Activated CD4-positive, alpha-beta memory T cell treated with anti-CD3 and anti-CD28 coated beads, Interleukin-2, amount 10 ng/mL, durations not matched to agents 7 days and 5 days (primary cell): ENCODE measurements at regions not wholly inside any gene's neighbourhood (a gene's known extent, or its start where the extent isn't known, plus 50 kb on each side); places are given as distances from the start of the nearest gene placed in this dataset.

Experiments
- CTCF ChIA-PET: fragments of 350-600 bp; sonication (Branson Sonifier 250); formaldehyde crosslinking; loops from one replicate; lab custom pipeline; 2021; ENCODE audit warnings: antibody characterized with exemption, inconsistent platforms; lab: Charles Lee
- POLR2A ChIA-PET: fragments of 350-600 bp; sonication (Branson Sonifier 250); formaldehyde crosslinking; loops from one replicate; lab custom pipeline; 2021; ENCODE audit warnings: antibody characterized with exemption; lab: Charles Lee
- DNase-seq: peaks from one replicate; pipeline ENCODE4 v3.0.0-alpha.2; 2020
- H3K27ac Mint-ChIP-seq: one replicate; pipeline ENCODE4 v1.8.0; 2021; ENCODE audit warnings: mild to moderate bottlenecking, mixed read lengths
- H3K27me3 Mint-ChIP-seq: one replicate; pipeline ENCODE4 v1.8.0; 2021; ENCODE audit warnings: mixed read lengths
- H3K36me3 Mint-ChIP-seq: one replicate; pipeline ENCODE4 v1.8.0; 2021; ENCODE audit warnings: low read depth, mixed read lengths
- H3K4me1 Mint-ChIP-seq: one replicate; pipeline ENCODE4 v1.8.0; 2021; ENCODE audit warnings: mixed read lengths
- H3K4me3 Mint-ChIP-seq: one replicate; pipeline ENCODE4 v1.8.0; 2021; ENCODE audit warnings: mild to moderate bottlenecking, mixed read lengths
- H3K9me3 Mint-ChIP-seq: one replicate; pipeline ENCODE4 v1.8.0; 2021; ENCODE audit warnings: mixed read lengths

- Mint-ChIP-seq H3K27ac (peak overlapping the region; percentile 100), H3K4me1 (peaks cover 72% of the 10 kb centered on the region), H3K9me3 (no peaks in the 10 kb centered on the region), H3K36me3 (no peaks in the 10 kb centered on the region), H3K4me3 (peak overlapping the region; percentile 18), H3K27me3 (no peaks in the 10 kb centered on the region)
- ChIA-PET POLR2A (interaction anchor here (0.6 to 9.6 kb wide), 14 partner anchors 14 to 333 kb away, joined by 3 to 230 read pairs (median 8); partner anchors contain the start of gene ID2), CTCF (interaction anchor here (0.7 to 4.2 kb wide), 15 partner anchors 8 to 820 kb away, joined by 3 to 54 read pairs (median 5); partner anchors contain the start of gene ID2)
- DNase-seq, result no peak
These were observed 135.9 kb upstream of the ID2 start for GRCh38 chr2:8545695-8546611.

DNA sequence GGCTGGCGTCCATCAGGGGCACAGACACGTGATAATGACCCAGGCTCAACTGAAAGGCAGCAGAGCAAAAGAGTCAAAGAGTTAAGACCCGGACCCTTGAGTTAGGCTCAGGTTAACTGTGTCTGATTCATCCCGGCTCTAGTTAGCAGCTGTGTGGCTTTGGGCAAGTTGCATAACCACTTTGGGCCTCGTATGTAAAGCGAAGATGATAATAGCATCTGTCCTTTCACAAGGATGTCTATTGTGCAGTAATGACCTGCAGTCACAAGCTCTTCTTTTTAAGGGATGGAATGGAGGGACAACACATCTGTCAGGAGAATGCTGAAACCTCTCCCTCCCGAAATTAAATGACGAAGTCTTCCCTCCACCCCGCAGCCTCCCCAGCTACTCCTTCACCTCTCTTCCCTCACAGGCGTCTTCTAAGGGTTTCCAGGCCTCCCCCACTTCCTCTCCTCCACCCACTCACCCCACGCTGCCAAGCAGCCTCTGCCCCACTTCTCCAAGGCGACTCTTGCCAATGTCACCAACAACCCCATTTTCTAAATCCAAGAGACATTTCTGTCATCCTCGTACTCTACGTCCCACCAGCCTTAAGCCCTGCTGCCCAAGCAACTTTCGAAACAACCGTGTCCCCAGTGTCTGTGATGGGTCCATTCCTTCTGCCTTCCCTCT is 135.1 kb upstream of the ID2 start:
- Mint-ChIP-seq H3K4me3 (no peak overlapping the region), H3K36me3 (no peaks in the 10 kb centered on the region), H3K27me3 (no peaks in the 10 kb centered on the region), H3K27ac (peak overlapping the region; percentile 54), H3K9me3 (no peaks in the 10 kb centered on the region), H3K4me1 (peaks cover 69% of the 10 kb centered on the region)
- no peak for DNase-seq
- POLR2A ChIA-PET, result interaction anchor here (0.6 to 9.6 kb wide), 7 partner anchors 13 to 138 kb away, joined by 3 to 230 read pairs (median 6); partner anchors contain the start of gene ID2
- CTCF ChIA-PET, result interaction anchor here (0.7 kb wide), 2 partner anchors 11 to 245 kb away, joined by 3 read pairs; no protein-coding TSS in a partner anchor

DNA sequence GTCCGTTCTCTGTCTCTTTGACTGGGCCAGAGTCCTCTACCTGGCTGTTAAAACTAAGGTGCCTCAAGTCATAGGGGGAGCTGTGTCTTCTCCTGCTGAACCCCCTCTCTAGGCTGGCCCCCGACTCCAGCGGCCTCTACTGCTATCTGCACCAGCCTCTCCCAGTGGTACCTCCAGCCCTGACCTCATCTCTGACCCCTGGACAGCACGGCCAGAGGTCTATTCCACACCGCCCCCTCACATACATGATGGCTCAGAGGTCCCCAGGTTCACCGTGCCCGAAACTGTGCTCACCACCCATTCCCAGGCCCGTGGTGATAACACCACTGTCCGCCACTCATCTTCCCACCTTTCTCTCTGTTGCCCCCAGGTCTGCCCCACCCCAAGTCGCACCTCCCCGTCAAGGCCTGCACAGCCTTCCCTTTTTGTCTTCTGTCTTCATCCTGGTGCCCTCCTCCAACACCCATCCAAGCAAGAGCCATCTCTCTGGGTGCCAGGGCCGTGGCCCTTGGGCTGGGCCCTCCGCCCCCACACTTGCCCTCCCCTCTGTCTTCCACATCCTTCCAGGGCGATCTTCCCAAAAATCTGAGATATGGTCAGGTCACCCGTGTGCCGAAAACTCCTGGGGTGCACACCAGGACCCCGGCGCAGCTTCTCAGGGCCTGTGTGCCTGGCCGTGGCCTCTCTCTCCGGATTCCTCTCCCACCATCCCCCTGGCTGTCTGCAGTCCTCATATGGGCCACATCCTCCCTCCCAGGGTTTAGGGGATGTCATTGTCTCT is 134.4 kb upstream of the ID2 start:
- Mint-ChIP-seq H3K27me3 (no peaks in the 10 kb centered on the region), H3K27ac (peak overlapping the region; percentile 30), H3K36me3 (no peaks in the 10 kb centered on the region), H3K9me3 (no peaks in the 10 kb centered on the region), H3K4me3 (no peak overlapping the region), H3K4me1 (peaks cover 63% of the 10 kb centered on the region)
- ChIA-PET POLR2A (interaction anchor here (1.0 to 9.6 kb wide), 3 partner anchors 61 to 133 kb away, joined by 3 to 230 read pairs (median 9); partner anchors contain the start of gene ID2), CTCF (no interaction called here)
- DNase-seq, result no peak

DNA sequence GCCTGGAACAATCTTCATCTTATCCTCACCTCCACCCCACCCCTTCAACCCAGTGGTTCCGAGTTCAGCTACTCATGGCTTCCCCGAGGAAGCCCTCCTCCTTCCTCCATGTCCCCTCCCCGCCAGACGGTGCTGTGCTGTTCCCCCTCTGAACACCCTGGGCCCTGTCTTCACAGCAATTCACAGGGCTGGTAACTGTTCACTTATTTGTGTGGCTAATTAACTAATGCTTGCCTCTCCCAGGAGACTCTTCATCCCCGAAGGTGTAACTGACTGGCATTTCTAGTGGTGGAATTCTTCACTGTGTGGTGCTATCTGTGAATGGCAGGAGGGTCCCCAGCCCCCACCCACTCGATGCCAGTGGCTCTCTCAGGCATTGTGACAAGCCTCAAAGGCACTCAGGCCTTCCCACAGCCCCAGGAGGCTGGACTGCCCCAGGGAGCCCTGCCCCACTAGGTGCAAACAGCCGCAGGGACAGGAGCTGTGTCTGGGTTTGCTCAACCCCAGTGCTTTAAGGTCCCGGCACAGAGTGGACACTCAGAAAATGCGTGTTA is 133.7 kb upstream of the ID2 start:
- Mint-ChIP-seq H3K27me3 (no peaks in the 10 kb centered on the region), H3K9me3 (no peaks in the 10 kb centered on the region), H3K27ac (no peak overlapping the region), H3K4me1 (peaks cover 57% of the 10 kb centered on the region), H3K4me3 (no peak overlapping the region), H3K36me3 (no peaks in the 10 kb centered on the region)
- DNase-seq, result no peak
- ChIA-PET POLR2A (interaction anchor here (0.7 to 9.6 kb wide), 3 partner anchors 12 to 134 kb away, joined by 3 to 230 read pairs (median 4); partner anchors contain the start of gene ID2), CTCF (no interaction called here)

DNA sequence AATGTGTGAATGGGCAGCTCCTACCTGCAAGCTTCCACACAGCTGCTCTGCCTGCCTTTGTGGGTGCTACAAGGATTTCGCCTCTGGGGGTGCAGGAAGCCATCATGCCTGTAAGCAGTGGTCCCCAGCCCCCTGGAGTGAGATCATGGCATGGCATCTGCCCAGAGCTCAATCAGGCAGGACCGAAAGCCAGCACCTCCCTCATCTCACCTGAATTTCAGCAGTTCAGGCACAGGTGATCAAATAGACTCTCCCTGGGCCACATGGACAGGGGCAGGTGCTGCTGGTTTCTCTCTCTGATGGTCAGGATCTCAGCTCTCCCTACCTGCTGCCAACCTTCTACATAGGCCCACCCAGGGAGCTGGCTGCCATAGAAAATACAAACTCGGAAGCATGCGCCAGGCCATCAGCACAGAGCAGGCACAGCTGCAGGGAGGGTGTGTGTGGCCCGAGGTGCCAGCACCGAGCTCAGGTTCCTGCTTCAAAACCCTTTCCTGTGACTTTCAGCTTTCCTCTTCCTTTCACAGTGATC is 133.2 kb upstream of the ID2 start:
- Mint-ChIP-seq H3K9me3 (no peaks in the 10 kb centered on the region), H3K4me3 (no peak overlapping the region), H3K4me1 (peaks cover 51% of the 10 kb centered on the region), H3K36me3 (no peaks in the 10 kb centered on the region), H3K27me3 (no peaks in the 10 kb centered on the region), H3K27ac (no peak overlapping the region)
- DNase-seq, result no peak
- POLR2A ChIA-PET, result interaction anchor here (0.7 to 1.1 kb wide), 2 partner anchors 11 to 133 kb away, joined by 3 to 4 read pairs; partner anchors contain the start of gene ID2
- CTCF ChIA-PET, result interaction anchor here (0.6 to 0.9 kb wide), 2 partner anchors 26 to 153 kb away, joined by 3 to 5 read pairs; no protein-coding TSS in a partner anchor

DNA sequence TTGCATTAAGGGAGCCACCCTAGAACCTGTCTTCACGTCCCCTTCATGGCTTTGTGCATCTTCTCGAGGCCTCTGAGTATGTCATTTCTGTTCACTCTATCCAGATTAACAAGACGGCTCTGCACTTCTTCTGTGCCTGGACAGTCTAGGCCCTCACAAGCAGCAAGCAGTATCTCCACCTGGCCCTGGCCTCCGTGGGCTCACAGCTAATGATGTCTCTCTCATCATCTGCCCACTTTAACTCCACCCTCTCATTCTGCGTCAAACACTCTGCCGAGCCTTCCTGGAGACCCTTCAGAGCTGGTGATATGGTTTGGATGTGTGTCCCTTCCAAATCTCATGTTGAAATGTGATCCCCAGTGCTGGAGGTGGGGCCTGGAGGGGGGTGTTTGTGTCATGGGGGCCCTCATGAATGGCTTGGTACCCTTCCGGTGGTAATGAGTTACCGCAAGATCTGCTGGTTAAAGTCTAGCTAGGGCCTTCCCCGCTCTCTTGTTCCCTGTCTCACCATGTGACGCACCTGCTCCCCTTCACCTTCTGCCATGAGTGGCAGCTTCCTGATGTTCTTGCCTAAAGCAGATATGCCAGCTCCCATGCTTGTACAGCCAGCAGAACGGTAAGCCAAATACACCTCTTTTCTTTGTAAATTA is 132.5 kb upstream of the ID2 start:
- H3K4me1 Mint-ChIP-seq, result peaks cover 44% of the 10 kb centered on the region
- no peaks in the 10 kb centered on the region for H3K36me3 Mint-ChIP-seq
- H3K9me3 Mint-ChIP-seq, result no peaks in the 10 kb centered on the region
- POLR2A ChIA-PET, result interaction anchor here (1.1 kb wide), 1 partner anchor 11 kb away, joined by 3 read pairs; no protein-coding TSS in a partner anchor
- H3K27me3 Mint-ChIP-seq, result no peaks in the 10 kb centered on the region
- CTCF ChIA-PET, result interaction anchor here (0.6 to 0.9 kb wide), 2 partner anchors 25 to 154 kb away, joined by 3 to 5 read pairs; no protein-coding TSS in a partner anchor
- H3K27ac Mint-ChIP-seq, result no peak overlapping the region
- no peak for DNase-seq
- H3K4me3 Mint-ChIP-seq, result no peak overlapping the region

- Mint-ChIP-seq H3K4me1 (peaks cover 39% of the 10 kb centered on the region), H3K27ac (no peak overlapping the region), H3K27me3 (no peaks in the 10 kb centered on the region), H3K4me3 (no peak overlapping the region), H3K9me3 (no peaks in the 10 kb centered on the region), H3K36me3 (no peaks in the 10 kb centered on the region)
- ChIA-PET CTCF (interaction anchor here (0.7 to 1.2 kb wide), 2 partner anchors 10 to 24 kb away, joined by 3 read pairs; no protein-coding TSS in a partner anchor), POLR2A (no interaction called here)
- DNase-seq, result no peak
These were observed 131.9 kb upstream of the ID2 start for GRCh38 chr2:8549942-8550341.

GRCh38 chr2:8550481-8550880 is 131.4 kb upstream of the ID2 start:
- CTCF ChIA-PET, result interaction anchor here (0.7 to 1.2 kb wide), 2 partner anchors 10 to 23 kb away, joined by 3 read pairs; no protein-coding TSS in a partner anchor
- no peak for DNase-seq
- H3K36me3 Mint-ChIP-seq, result no peaks in the 10 kb centered on the region
- no peak overlapping the region for H3K27ac Mint-ChIP-seq
- no peaks in the 10 kb centered on the region for H3K9me3 Mint-ChIP-seq
- no peaks in the 10 kb centered on the region for H3K27me3 Mint-ChIP-seq
- H3K4me3 Mint-ChIP-seq, result no peak overlapping the region
- H3K4me1 Mint-ChIP-seq, result peaks cover 33% of the 10 kb centered on the region
- POLR2A ChIA-PET, result no interaction called here

DNA sequence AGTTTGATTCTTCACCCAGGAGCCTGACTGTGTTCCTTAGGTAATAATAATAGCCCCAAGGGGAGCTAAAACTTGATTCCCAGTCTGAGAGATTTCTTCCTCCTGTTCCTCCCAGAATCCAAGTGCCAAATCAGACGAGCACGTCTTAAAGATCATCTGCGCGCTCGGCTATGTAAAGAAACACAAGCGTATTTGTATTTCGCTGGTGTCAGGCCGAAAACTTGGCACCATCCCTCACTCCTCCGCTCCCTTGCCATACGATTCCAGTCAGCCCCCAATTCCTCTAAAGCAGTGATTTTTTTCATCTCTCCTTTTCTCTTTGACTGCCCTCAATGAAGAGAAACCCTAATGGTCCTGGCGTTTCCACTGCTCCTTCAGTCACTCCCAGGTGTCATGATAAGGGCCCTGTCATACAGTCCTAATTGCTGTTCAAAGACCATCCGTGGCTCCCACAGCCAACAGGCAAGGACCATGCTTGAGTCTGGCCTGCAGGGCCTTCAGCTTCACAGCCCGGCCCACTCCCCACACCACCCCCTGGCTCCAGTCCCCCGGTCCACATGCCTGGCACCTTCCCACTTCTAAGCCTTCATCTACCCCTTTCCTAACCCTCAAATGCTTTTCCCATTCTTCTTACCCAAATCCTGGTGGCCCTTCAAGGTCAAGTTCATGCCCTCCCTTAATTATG is 130.8 kb upstream of the ID2 start:
- no peak for DNase-seq
- Mint-ChIP-seq H3K4me3 (no peak overlapping the region), H3K27ac (no peak overlapping the region), H3K9me3 (peaks cover 2% of the 10 kb centered on the region), H3K4me1 (peaks cover 28% of the 10 kb centered on the region), H3K36me3 (no peaks in the 10 kb centered on the region), H3K27me3 (no peaks in the 10 kb centered on the region)
- ChIA-PET CTCF (interaction anchor here (1.2 kb wide), 1 partner anchor 9 kb away, joined by 3 read pairs; no protein-coding TSS in a partner anchor), POLR2A (no interaction called here)

GRCh38 chr2:8551622-8552074 is 130.2 kb upstream of the ID2 start:
- Mint-ChIP-seq H3K4me1 (peaks cover 23% of the 10 kb centered on the region), H3K36me3 (no peaks in the 10 kb centered on the region), H3K9me3 (peaks cover 2% of the 10 kb centered on the region), H3K27ac (no peak overlapping the region), H3K27me3 (no peaks in the 10 kb centered on the region), H3K4me3 (no peak overlapping the region)
- no peak for DNase-seq
- POLR2A ChIA-PET, result no interaction called here
- CTCF ChIA-PET, result interaction anchor here (1.6 kb wide), 1 partner anchor 1125 kb away, joined by 3 read pairs; no protein-coding TSS in a partner anchor
